GM18505 (cell line): ENCODE measurements at regions not wholly inside any gene's neighbourhood (a gene's known extent, or its start where the extent isn't known, plus 50 kb on each side); places are given as distances from the start of the nearest gene placed in this dataset.

ENCODE experiments used
- ATAC-seq: cut with Tn5 transposase; IDR thresholded peaks from one replicate; pipeline ENCODE4 v1.9.1; 2021; ENCODE audit not compliant: unreplicated experiment
- POLR2A ChIP-seq: IDR thresholded peaks from 4 replicates; pipeline ENCODE4 v1.6.1; 2011; ENCODE audit warnings: borderline replicate concordance; ENCODE audit not compliant: insufficient read depth, insufficient read length; ENCODE audit errors: extremely low read depth

DNA sequence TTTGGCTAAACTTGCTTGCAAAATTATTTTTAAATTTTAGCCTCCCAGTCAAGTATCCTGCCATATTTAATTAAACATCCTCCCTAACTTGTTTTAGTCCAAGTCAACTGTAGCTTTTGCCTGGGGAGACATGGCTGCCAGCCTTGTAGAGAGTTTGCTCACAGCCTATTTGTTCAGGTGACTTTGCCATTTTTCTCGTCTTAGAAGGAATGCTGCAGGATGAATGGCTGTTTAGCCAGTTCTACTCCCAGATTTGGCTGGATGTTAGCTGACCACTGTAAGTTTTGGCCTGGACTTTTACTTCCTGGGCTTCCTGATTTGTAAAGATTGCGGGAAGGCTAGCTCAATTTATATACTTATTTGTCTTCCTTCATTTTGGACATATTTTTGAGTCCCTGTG lies 236.4 kb upstream of the SGO1 start:
- ATAC-seq: no peak
- no peak for TF ChIP-seq POLR2A

DNA sequence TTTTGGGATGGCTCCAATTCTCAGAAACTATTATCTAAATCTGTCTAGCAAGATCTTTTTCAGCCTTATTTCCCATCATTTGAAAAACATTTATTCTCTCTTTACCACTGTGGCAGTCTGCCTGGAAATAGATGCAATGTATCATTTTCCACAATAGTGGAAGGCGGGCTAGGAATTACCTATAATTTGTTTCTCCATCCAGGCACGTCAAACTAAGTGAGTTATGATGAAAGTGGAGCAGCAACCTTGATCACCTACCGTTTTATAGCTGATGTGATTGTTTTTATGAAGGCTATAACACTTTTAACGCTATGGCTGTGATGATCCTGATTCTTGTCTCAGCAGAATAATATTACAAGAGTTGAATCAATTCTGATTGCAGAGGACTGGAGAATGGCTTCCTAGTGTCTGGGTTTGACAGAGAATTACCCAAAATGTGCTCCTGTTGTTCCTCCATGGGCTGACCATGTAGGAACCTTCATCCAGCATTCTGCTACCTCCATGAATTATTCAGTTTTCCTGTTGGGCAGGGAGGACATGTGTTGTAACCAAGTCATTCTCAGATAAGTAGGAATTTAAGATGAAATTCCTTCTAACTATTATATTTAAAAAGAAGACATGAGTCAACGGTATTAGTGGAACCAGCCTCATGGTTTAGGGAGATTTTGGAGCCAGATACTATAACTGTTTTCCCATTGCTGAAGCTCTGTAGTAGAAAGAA lies 231.5 kb upstream of the SGO1 start:
- no peak for ATAC-seq
- no peak for TF ChIP-seq POLR2A

DNA sequence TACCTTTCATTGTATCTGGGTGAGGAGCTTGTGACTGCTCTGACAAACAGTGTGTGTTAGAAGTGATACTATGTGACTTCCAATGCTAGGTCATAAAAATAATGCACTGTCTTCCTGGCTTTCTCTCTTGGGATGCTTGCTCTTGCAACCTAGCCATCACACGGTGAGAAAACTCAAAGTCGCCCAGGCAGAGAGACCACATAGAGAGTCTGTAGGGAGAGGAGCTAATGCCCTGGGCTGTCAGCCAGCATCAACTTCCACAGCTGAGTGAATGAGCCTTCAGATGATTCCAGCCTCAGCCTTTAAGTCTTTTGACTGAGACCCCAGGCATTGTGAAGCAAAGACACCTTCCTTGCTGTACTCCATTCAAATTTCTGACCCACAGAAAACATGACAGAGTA lies 220.6 kb upstream of the SGO1 start:
- TF ChIP-seq POLR2A: no peak
- ATAC-seq: no peak

DNA sequence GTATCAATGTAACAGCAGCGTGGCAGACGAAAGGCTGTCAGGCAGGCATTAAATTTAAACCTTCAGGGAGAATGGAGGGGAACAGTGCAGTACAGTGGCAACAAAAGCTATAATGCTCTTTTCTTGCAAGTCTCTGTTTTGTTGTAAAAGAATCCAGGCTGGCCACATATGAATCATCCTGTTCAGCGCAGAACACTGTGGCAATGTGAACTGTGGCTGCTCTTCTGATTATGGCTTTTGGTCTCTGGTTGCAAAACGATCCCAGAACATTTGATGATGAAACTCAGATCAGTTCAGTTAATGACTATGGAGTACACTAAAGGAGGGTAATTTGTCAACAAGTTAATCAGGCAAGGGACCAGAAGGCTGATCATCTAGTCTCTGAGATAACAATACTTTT lies 219.7 kb upstream of the SGO1 start:
- ATAC-seq: no peak
- TF ChIP-seq POLR2A: no peak

DNA sequence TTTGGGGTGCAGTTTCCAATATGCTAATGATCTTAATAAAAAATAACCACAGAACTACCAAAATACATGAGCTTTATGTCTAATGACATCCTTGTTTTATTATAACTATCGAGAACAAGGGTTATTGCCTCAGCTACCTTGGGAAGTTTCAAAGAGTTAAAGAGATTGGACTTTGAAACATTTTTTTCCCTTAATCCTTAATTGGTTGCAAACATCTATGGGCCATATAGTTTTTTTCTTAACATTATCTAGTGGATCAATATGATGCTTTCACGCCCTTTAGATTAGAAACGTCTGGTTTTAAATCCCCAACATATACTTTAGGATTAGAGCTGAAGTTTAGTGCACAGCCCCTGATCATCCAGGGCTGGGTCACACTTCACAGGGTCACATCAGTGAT lies 219.2 kb upstream of the SGO1 start:
- no peak for TF ChIP-seq POLR2A
- ATAC-seq: no peak

DNA sequence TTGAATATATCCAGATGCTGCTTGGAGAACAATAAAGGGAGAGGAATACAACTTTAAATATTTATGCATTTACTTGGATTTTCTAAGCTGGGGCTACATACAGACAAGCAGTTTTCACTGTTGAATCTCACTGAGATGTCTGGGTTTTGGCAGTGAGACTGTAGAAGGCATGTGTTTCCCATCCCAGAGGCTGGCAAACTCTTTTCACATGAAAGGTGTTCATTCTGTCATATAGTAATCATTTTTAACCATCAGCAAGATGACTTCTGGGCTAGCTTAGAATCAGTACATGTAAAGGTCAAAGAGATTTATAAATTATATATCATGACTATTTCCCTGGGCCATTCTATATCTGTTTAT lies 218.7 kb upstream of the SGO1 start:
- TF ChIP-seq POLR2A: no peak
- no peak for ATAC-seq

DNA sequence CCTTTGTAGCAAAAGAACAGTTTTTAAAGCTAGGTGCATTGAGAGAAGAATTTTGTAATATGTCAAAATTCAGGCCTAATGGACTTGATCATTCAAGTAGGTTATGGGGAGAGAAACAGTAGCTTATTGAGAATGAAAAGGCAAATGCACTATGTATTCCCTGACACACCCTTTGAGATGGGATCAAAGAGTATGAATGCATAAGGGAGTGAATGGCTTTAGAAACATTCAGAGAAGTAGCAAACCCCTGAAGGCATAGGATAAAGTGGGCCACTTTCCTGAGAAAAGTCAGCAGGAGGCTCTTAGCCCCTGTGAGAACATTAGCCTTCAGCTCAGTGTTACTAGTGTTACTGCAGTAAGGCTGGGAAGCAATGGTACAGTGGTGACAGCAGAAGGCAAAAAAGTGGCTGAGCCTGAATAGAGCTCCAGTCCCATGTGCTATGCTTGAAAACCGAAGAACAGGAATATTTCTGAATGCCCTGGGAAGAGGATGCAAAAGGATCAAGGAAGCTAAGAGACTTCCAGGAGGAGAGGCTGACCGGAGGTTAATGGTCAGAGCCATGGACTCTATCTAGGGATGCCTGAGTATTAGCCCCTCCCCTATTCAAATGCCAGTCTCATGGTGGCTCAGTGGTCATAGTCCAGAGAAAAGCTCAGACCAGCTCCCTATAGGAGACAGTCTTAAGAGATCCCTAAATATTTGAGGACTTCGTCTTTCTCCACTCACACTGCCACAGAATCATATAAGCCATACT lies 218.2 kb upstream of the SGO1 start:
- ATAC-seq: no peak
- no peak for TF ChIP-seq POLR2A

DNA sequence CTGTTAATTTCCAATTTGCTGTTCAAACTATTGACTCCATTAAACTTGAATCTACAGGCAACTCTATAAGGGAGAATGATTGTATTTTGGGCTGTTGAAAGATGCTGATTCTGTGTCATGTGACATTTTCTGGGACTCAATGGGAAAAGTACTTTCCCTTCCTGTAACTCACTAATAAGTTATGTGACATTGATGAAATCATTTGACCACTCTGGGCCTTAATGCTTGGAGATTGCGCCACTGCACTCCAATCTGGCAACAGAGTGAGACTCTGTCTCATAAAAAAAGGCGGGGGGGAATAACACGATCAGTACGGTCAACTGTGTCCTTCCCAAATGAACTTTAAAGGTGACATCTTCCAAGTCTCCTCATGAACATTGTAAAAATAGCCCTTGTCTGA lies 215.2 kb upstream of the SGO1 start:
- no peak for ATAC-seq
- TF ChIP-seq POLR2A: no peak

DNA sequence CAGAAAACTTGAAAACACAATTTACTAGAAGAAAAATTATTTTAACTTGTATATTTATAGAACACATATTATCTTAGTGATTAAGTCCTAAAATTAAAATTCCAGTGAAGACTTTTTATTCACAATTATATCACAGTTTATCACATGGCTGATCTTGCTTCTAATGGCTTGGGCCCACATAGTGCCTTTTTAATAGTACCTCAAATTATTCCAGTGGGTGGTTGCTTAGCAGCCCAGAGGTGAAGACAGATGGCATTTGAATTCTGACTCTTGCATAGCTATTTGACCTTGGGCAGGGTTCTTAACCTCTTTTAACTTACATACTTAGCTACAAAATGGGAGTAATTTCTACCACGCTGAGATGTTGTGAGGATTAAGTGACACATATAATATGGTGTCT lies 214.7 kb upstream of the SGO1 start:
- TF ChIP-seq POLR2A: no peak
- no peak for ATAC-seq

DNA sequence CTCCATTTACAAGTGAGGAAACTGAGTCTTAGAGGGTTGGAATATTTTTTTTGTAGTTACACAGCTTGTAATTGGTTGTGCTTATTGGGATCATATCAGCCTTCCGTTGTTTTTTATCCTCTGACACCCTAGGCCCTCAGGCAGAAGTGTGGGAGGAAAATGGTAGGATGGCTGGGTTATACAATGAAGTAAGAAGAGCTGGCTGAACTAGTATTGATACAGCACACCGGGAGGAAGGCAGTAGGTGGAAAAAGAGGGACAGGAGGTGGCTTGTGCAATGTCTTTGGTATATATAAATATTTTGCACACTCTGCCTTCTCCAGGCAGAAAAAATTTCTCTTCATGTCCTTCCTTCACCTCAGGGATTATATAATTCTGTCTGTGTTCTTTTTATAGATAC lies 214.3 kb upstream of the SGO1 start:
- no peak for ATAC-seq
- TF ChIP-seq POLR2A: no peak

DNA sequence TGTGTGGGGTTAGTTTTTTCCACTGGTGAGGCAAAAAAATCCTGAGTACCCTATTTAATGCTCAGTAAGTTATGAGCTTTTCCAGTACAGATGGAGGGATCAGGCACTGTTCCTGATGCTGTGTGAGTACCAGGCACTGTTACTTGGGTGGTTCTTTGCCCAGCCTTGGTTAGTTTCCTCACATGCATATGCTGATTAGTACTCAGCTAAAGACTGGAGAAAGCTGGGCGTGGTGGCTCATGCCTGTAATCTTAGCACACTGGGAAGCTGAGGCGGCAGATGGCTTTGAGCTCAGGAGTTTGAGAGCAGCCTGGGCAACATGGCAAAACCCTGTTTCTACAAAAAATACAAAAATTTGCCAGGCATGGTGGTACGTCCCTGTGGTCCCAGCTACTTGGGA lies 210.3 kb upstream of the SGO1 start:
- ATAC-seq: no peak
- no peak for TF ChIP-seq POLR2A

DNA sequence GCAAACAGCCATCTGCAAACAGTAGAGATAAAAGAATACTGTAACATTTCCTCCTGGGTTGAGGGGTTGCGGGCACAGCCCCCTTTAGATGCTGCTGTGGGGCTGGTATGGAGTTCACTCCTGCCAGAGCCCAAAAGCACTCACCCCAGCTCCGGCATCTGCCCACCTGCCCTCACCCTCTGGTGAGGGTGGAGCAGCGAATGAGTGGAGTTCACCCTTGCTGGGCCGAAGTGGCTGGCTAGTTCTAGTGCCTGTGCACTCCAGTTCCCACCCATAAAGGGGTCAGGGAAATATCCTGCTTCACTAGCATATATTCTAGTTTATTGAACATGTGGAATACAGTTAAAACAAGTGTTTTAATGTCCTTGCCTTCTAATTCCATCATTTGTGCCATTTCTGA lies 209.7 kb upstream of the SGO1 start:
- ATAC-seq: no peak
- TF ChIP-seq POLR2A: no peak

DNA sequence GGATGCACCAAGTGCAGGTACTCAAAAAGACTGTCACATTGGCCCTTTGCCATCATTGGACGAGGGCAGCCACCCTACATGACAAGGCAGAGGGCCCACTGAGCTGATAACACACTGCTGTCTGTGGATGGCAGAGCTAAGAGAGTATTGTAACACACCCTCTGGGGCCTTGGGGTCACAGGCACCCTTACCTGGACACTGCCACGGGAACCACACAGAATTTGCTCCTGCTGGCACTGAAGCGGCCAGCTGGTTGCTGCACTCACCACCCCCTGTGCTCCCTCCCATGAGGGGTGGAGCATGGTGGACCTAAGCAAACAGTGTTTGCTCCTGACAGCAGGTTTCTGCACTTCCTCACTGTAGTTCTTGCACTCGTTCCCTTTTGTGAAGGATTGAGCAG lies 208.2 kb upstream of the SGO1 start:
- TF ChIP-seq POLR2A: no peak
- no peak for ATAC-seq

DNA sequence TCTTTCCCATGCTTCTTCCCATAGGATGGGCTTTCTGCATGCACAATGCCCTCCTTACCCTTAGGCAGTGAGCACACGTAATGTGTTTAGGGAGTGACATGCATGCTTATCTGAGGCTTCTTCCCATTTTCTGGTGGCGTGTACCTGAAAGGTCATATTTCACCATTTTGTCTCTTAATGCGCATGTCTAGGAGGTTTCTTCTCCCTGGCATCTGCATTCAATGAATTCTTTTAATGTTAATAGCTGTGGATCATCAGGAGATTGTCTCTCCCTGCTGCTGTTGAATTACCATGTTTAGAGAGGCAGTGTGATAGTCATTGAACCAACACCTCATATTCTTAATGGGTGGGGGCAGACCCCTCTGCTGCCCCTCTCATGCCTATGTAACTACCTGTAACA lies 205.6 kb upstream of the SGO1 start:
- ATAC-seq: no peak
- no peak for TF ChIP-seq POLR2A

DNA sequence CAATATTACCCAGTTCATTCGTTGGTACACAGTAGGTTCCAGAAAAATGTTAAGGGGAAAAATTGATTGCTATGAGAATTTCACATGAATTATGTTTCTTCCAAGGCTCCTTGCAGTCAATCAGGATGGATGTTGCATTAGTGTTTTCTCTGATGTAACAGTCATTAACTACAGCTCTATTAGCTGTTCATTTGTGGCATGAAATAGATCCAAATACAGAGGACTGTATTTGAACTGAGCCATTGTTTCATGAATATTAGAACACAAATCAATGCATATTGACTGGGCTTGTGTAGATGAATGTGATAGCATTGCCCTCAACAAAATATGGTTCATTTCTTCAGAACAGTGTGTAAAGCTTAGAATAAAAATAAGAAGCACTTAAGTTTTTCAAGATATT lies 203.0 kb upstream of the SGO1 start:
- TF ChIP-seq POLR2A: no peak
- no peak for ATAC-seq

DNA sequence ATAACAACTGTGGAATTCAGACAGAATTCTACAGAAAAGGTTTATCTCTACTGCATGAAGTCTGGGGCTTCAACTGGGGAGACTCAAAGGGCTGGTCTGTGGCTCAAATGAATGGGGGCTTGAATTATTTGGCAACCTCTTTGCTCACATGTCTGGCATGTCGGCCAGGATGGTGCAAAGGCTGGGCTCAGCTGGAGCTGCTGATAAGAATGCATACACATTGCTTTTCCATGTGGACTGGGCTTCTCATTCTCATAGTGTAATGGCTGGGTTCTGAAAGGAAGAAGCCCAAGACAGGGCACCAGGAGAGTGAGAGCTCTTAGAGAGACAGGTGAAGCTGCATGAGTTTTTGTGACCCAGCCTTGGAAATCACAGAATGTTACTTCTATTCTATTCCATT lies 194.3 kb upstream of the SGO1 start:
- TF ChIP-seq POLR2A: no peak
- no peak for ATAC-seq

DNA sequence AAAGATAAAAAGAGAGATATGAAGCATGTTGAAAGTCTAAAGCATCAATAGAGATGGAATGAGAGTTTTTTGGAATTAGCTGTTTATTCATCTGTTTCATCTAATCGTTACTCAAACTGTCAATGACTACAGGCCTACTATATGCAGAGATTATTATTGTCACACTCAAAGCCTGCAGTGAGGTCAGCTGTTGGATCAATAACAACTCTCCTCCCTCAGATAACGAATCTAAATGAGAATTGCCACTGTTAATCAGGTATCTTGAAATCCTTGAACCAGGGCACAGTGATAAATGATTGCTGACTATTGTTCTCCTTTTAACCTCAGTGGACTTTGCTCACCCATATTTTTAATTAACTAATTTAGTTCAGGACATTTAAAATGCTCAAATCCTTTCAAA lies 192.3 kb upstream of the SGO1 start:
- ATAC-seq: no peak
- TF ChIP-seq POLR2A: no peak
